ENCODE measurements at regions not wholly inside any gene's neighbourhood (a gene's known extent, or its start where the extent isn't known, plus 50 kb on each side); places are given as distances from the start of the nearest gene placed in this dataset.

- in situ Hi-C loops (cut with HindIII; ENCODE audit: low pct_unique_long_range_greater_than_20kb, low sequenced_read_pairs), result no loop called here
- BruUV-seq (replicated peaks), result no TSS peak
- Histone ChIP-seq H3K4me3 (ENCODE audit: low read depth in 2 of 2, low read length in 2 of 2) (no peak overlapping the region), H3K36me3 (ENCODE audit: control insufficient read depth, insufficient read depth, low read length) (no peaks in the 10 kb centered on the region), H3K27ac (ENCODE audit: low read length) (no peak overlapping the region), H3K4me1 (ENCODE audit: control insufficient read depth, insufficient read depth, low read length) (no peaks in the 10 kb centered on the region), H3K27me3 (ENCODE audit: control insufficient read depth, insufficient read depth, low read length) (no peaks in the 10 kb centered on the region; the same call in 1 of the 2 replicates), H3K9me3 (ENCODE audit: control insufficient read depth, insufficient read depth, low read depth, low read length) (no peaks in the 10 kb centered on the region)
- no peak for ATAC-seq
- POLR2A ChIA-PET, result no interaction called here
- DNase-seq (ENCODE audit: low read depth, low spot score), result no peak
- CTCF ChIA-PET, result no interaction called here
- TF ChIP-seq TCF7L2 (IDR thresholded peaks at IDR 0.05; ENCODE audit: low read depth, low read length), result no peak
- no peak for TF ChIP-seq CTCF (IDR thresholded peaks at IDR 0.05)
- no peak for TF ChIP-seq SIN3A (IDR thresholded peaks at IDR 0.05; ENCODE audit: borderline replicate concordance, insufficient read depth, low read depth, low read length)
- no peak for TF ChIP-seq REST (IDR thresholded peaks at IDR 0.05; ENCODE audit: insufficient read depth in 1 of 2, low read depth in 2 of 2, low read length in 1 of 2)
- no peak for TF ChIP-seq POLR2AphosphoS5 (IDR thresholded peaks at IDR 0.05; ENCODE audit: low read depth, low read length)
- intact Hi-C loops (cut with micrococcal nuclease; ENCODE audit: unreplicated experiment), result no loop called here
These were observed 107.0 kb downstream of the CPZ start for GRCh38 chr4:8699479-8700145.

GRCh38 chr4:8699063-8699385, 106.5 kb downstream of the CPZ start:
- no peak overlapping the region for H3K27ac ChIP-seq (ENCODE audit: low read length)
- intact Hi-C loops (cut with micrococcal nuclease; ENCODE audit: unreplicated experiment), result no loop called here
- H3K27me3 ChIP-seq (ENCODE audit: control insufficient read depth, insufficient read depth, low read length), result no peaks in the 10 kb centered on the region; the same call in 1 of the 2 replicates
- POLR2A ChIA-PET, result no interaction called here
- CTCF ChIA-PET, result no interaction called here
- DNase-seq (ENCODE audit: low read depth, low spot score) (no peak), ATAC-seq (no peak)
- no peaks in the 10 kb centered on the region for H3K4me1 ChIP-seq (ENCODE audit: control insufficient read depth, insufficient read depth, low read length)
- no peaks in the 10 kb centered on the region for H3K9me3 ChIP-seq (ENCODE audit: control insufficient read depth, insufficient read depth, low read depth, low read length)
- no peaks in the 10 kb centered on the region for H3K36me3 ChIP-seq (ENCODE audit: control insufficient read depth, insufficient read depth, low read length)
- BruUV-seq (replicated peaks), result no TSS peak
- TF ChIP-seq SIN3A (IDR thresholded peaks at IDR 0.05; ENCODE audit: borderline replicate concordance, insufficient read depth, low read depth, low read length) (no peak), REST (IDR thresholded peaks at IDR 0.05; ENCODE audit: insufficient read depth in 1 of 2, low read depth in 2 of 2, low read length in 1 of 2) (no peak), POLR2AphosphoS5 (IDR thresholded peaks at IDR 0.05; ENCODE audit: low read depth, low read length) (no peak), CTCF (IDR thresholded peaks at IDR 0.05) (no peak), TCF7L2 (IDR thresholded peaks at IDR 0.05; ENCODE audit: low read depth, low read length) (no peak)
- in situ Hi-C loops (cut with HindIII; ENCODE audit: low pct_unique_long_range_greater_than_20kb, low sequenced_read_pairs), result no loop called here
- H3K4me3 ChIP-seq (ENCODE audit: low read depth in 2 of 2, low read length in 2 of 2), result no peak overlapping the region
